ENCODE measurements at regions not wholly inside any gene's neighbourhood (a gene's known extent, or its start where the extent isn't known, plus 50 kb on each side); places are given as distances from the start of the nearest gene placed in this dataset.

DNA sequence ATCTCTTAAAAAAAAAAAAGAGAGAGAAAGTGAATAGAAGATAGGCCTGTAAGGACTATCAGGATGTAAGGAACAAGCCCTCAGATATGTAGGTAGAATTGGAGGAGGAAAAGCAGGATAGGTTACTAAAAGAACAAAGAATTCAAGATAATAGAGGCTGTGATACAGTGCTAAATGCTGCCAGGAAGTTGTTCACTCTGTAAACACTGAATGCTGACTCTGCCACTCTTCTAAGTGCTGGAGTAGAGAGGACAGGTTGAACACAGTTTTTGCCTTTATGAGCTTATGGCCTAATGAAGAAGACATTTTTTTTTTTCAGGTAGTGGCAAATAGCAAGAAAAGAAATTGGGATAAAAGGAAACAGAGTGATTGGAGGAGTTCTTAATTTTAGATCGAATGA lies 90.6 kb upstream of the ZNF678 start:
- TF ChIP-seq CTCF (optimal IDR thresholded peaks at IDR 0.05 in 1 of 3, IDR thresholded peaks at IDR 0.05 in 1 of 3, conservative IDR thresholded peaks at IDR 0.05 in 1 of 3; ENCODE audit: extremely low read depth in 1 of 3, insufficient read depth in 2 of 3, low read length in 3 of 3) (no peak), EZH2 (IDR thresholded peaks at IDR 0.05; ENCODE audit: low read length) (no peak)
- H3K4me1 ChIP-seq (ENCODE audit: control insufficient read depth, extremely low read depth, insufficient read depth, low read length) = no peaks in the 10 kb centered on the region

GRCh38 chr1:227470688-227471087 lies 92.7 kb upstream of the ZNF678 start:
- no peaks in the 10 kb centered on the region for H3K79me2 ChIP-seq (ENCODE audit: control insufficient read depth, insufficient read depth, low read length)
- no peak for DNase-seq (ENCODE audit: low read depth, low spot score)
- H3K27ac ChIP-seq (ENCODE audit: control insufficient read depth, insufficient read depth, low read length) = no peak overlapping the region
- H3K36me3 ChIP-seq (ENCODE audit: control insufficient read depth in 2 of 2, extremely low read depth in 1 of 2, insufficient read depth in 2 of 2, low read length in 2 of 2) = no peaks in the 10 kb centered on the region
- no peaks in the 10 kb centered on the region for H4K20me1 ChIP-seq (ENCODE audit: control insufficient read depth, extremely low read depth, insufficient read depth, low read length)
- peaks cover 12% of the 10 kb centered on the region for H3K27me3 ChIP-seq (ENCODE audit: control insufficient read depth, extremely low read depth, insufficient read depth, low read length)
- H3K4me2 ChIP-seq (ENCODE audit: control insufficient read depth, extremely low read depth, insufficient read depth, low read depth, low read length) = no peak overlapping the region
- dilution Hi-C loops (cut with MboI; ENCODE audit: extremely low pct_ligation_motif_present, low sequenced_read_pairs) = no loop called here
- no peak for TF ChIP-seq EZH2 (IDR thresholded peaks at IDR 0.05; ENCODE audit: low read length)
- TF ChIP-seq CTCF (optimal IDR thresholded peaks at IDR 0.05 in 1 of 3, IDR thresholded peaks at IDR 0.05 in 1 of 3, conservative IDR thresholded peaks at IDR 0.05 in 1 of 3; ENCODE audit: extremely low read depth in 1 of 3, insufficient read depth in 2 of 3, low read length in 3 of 3) = no peak
- no peaks in the 10 kb centered on the region for H3K9me1 ChIP-seq (ENCODE audit: control insufficient read depth, extremely low read depth, insufficient read depth, low read length)
- no peak overlapping the region for H3K4me3 ChIP-seq (ENCODE audit: control insufficient read depth in 2 of 3, extremely low read depth in 1 of 3, insufficient read depth in 2 of 3, low read depth in 1 of 3, low read length in 3 of 3)
- no peak overlapping the region for H2AFZ ChIP-seq (ENCODE audit: control insufficient read depth, low read length)
- H3K9me3 ChIP-seq (ENCODE audit: control insufficient read depth, low read depth, low read length) = no peaks in the 10 kb centered on the region
- no peak for FAIRE-seq
- no peak overlapping the region for H3K9ac ChIP-seq (ENCODE audit: control insufficient read depth, extremely low read depth, insufficient read depth, low read length)
- H3K4me1 ChIP-seq (ENCODE audit: control insufficient read depth, extremely low read depth, insufficient read depth, low read length) = no peaks in the 10 kb centered on the region

More for the DNA sequence above, 90.6 kb upstream of the ZNF678 start:
- Histone ChIP-seq H2AFZ (ENCODE audit: control insufficient read depth, low read length) (no peak overlapping the region), H3K36me3 (ENCODE audit: control insufficient read depth in 2 of 2, extremely low read depth in 1 of 2, insufficient read depth in 2 of 2, low read length in 2 of 2) (no peaks in the 10 kb centered on the region), H3K4me3 (ENCODE audit: control insufficient read depth in 2 of 3, extremely low read depth in 1 of 3, insufficient read depth in 2 of 3, low read depth in 1 of 3, low read length in 3 of 3) (no peak overlapping the region), H3K4me2 (ENCODE audit: control insufficient read depth, extremely low read depth, insufficient read depth, low read depth, low read length) (no peak overlapping the region), H3K27me3 (ENCODE audit: control insufficient read depth, extremely low read depth, insufficient read depth, low read length) (no peaks in the 10 kb centered on the region), H3K79me2 (ENCODE audit: control insufficient read depth, insufficient read depth, low read length) (no peaks in the 10 kb centered on the region), H4K20me1 (ENCODE audit: control insufficient read depth, extremely low read depth, insufficient read depth, low read length) (no peaks in the 10 kb centered on the region), H3K9ac (ENCODE audit: control insufficient read depth, extremely low read depth, insufficient read depth, low read length) (no peak overlapping the region), H3K27ac (ENCODE audit: control insufficient read depth, insufficient read depth, low read length) (no peak overlapping the region), H3K9me1 (ENCODE audit: control insufficient read depth, extremely low read depth, insufficient read depth, low read length) (no peaks in the 10 kb centered on the region), H3K9me3 (ENCODE audit: control insufficient read depth, low read depth, low read length) (no peaks in the 10 kb centered on the region)
- DNase-seq (ENCODE audit: low read depth, low spot score) (no peak), FAIRE-seq (no peak)
- dilution Hi-C loops (cut with MboI; ENCODE audit: extremely low pct_ligation_motif_present, low sequenced_read_pairs) = no loop called here

Measured in keratinocyte (primary cell).